IMR-90 (cell line): ENCODE measurements at regions not wholly inside any gene's neighbourhood (a gene's known extent, or its start where the extent isn't known, plus 50 kb on each side); places are given as distances from the start of the nearest gene placed in this dataset.

Source experiments
- ATAC-seq: fragments of 200-7000 bp; cut with Tn5 transposase; 2 replicates; pipeline ENCODE4 v1.9.1; 2020; ENCODE audit warnings: low read depth, mild to moderate bottlenecking, moderate library complexity
- BruUV-seq: library from RNA; stranded (reverse); fragments of 400-500 nt; replicated peaks from 2 replicates; lab custom pipeline; 2021; lab: Mats Ljungman, UMichigan
- CTCF ChIA-PET: fragments of 300-600 bp; formaldehyde crosslinking; extraction: SDS; loops from one replicate; lab custom pipeline; 2021; ENCODE audit warnings: antibody characterized with exemption; lab: Yijun Ruan, JAX
- POLR2A ChIA-PET: fragments of 300-600 bp; sonication (Branson Sonifier 250); formaldehyde crosslinking; loops from one replicate; lab custom pipeline; 2022; ENCODE audit warnings: antibody characterized with exemption; ENCODE audit not compliant: unreplicated experiment; lab: Charles Lee
- DNase-seq: peaks from one replicate; pipeline ENCODE4 v3.0.0; 2013
- H2AFZ ChIP-seq: replicated peaks from 2 replicates; pipeline ENCODE3; 2013; ENCODE audit warnings: low read length, mild to moderate bottlenecking; ENCODE audit not compliant: poor library complexity
- H2AK5ac ChIP-seq: 2 replicates; pipeline ENCODE4 v1.6.1; 2013; ENCODE audit warnings: low read depth, low read length, inconsistent platforms
- H2AK9ac ChIP-seq: replicated peaks from 2 replicates; pipeline ENCODE3; 2013; ENCODE audit warnings: mild to moderate bottlenecking, low read depth, low read length, moderate library complexity; ENCODE audit not compliant: poor library complexity
- H2BK120ac ChIP-seq: 2 replicates; pipeline ENCODE4 v1.6.1; 2013; ENCODE audit warnings: low read depth, low read length, inconsistent platforms
- H2BK15ac ChIP-seq: 3 replicates; pipeline ENCODE4 v1.6.1; 2013; ENCODE audit warnings: low read depth, low read length, inconsistent platforms
- H2BK20ac ChIP-seq: 2 replicates; pipeline ENCODE4 v1.6.1; 2013; ENCODE audit warnings: low read depth, mild to moderate bottlenecking, inconsistent platforms, low read length, moderate library complexity
- H2BK5ac ChIP-seq: 2 replicates; pipeline ENCODE4 v1.6.1; 2013; ENCODE audit warnings: mild to moderate bottlenecking, low read depth, low read length, inconsistent platforms; ENCODE audit not compliant: poor library complexity, severe bottlenecking
- H3K14ac ChIP-seq: replicated peaks from 2 replicates; pipeline ENCODE4 v1.6.1; 2013; ENCODE audit warnings: low read depth, low read length, inconsistent platforms
- H3K18ac ChIP-seq: 2 replicates; pipeline ENCODE4 v1.6.1; 2013; ENCODE audit warnings: low read depth, low read length, control low read depth
- H3K23ac ChIP-seq: 2 replicates; pipeline ENCODE4 v1.6.1; 2013; ENCODE audit warnings: low read depth, low read length, inconsistent platforms
- H3K27ac ChIP-seq: 2 replicates; pipeline ENCODE4 v1.5.1; 2013; ENCODE audit warnings: mild to moderate bottlenecking, control low read depth, low read length; ENCODE audit not compliant: insufficient read depth
- H3K27me3 ChIP-seq: 2 replicates; pipeline ENCODE4 v1.6.1; 2013; ENCODE audit warnings: low read length; ENCODE audit not compliant: control insufficient read depth, insufficient read depth
- H3K36me3 ChIP-seq: 2 replicates; pipeline ENCODE4 v1.6.1; 2013; ENCODE audit warnings: low read length, mixed read lengths; ENCODE audit not compliant: control insufficient read depth, insufficient read depth
- H3K4ac ChIP-seq: 2 replicates; pipeline ENCODE4 v1.6.1; 2013; ENCODE audit warnings: low read depth, low read length, inconsistent platforms
- H3K4me1 ChIP-seq: 2 replicates; pipeline ENCODE4 v1.6.1; 2013; ENCODE audit warnings: low read length, mixed read lengths; ENCODE audit not compliant: control insufficient read depth, insufficient read depth
- H3K4me2 ChIP-seq: 2 replicates; pipeline ENCODE4 v1.6.1; 2013; ENCODE audit warnings: low read depth, mild to moderate bottlenecking, control low read depth, low read length, moderate library complexity
- H3K4me3 ChIP-seq: 2 replicates; pipeline ENCODE4 v1.5.1; 2013; ENCODE audit warnings: low read depth, mild to moderate bottlenecking, control low read depth, low read length, moderate library complexity; ENCODE audit not compliant: insufficient read depth
- H3K56ac ChIP-seq: 2 replicates; pipeline ENCODE4 v1.6.1; 2013; ENCODE audit warnings: low read length, inconsistent platforms; ENCODE audit not compliant: insufficient read depth; ENCODE audit errors: extremely low read depth
- H3K79me1 ChIP-seq, 2 experiments: 2 replicates each; pipeline ENCODE4 v1.6.1; 2013; ENCODE audit warnings: low read length in 2 of 2, inconsistent platforms in 1 of 2, low read depth in 1 of 2
- H3K9ac ChIP-seq: 2 replicates; pipeline ENCODE4 v1.6.1; 2013; ENCODE audit warnings: low read depth, low read length, control low read depth
- H3K9me1 ChIP-seq: 2 replicates; pipeline ENCODE4 v1.6.1; 2013; ENCODE audit warnings: low read length, inconsistent platforms; ENCODE audit not compliant: insufficient read depth
- H3K9me3 ChIP-seq: 2 replicates; pipeline ENCODE4 v1.6.1; 2013; ENCODE audit warnings: low read length; ENCODE audit not compliant: control insufficient read depth, insufficient read depth
- H4K20me1 ChIP-seq: 2 replicates; pipeline ENCODE4 v1.6.1; 2013; ENCODE audit warnings: low read length, inconsistent platforms; ENCODE audit not compliant: insufficient read depth
- H4K5ac ChIP-seq: 2 replicates; pipeline ENCODE4 v1.6.1; 2013; ENCODE audit warnings: mild to moderate bottlenecking, low read depth, low read length, control low read depth
- H4K8ac ChIP-seq, 2 experiments: 2 replicates each; pipeline ENCODE4 v1.6.1; 2013; ENCODE audit warnings: low read depth in 2 of 2, low read length in 2 of 2, control low read depth in 1 of 2, inconsistent platforms in 1 of 2
- H4K91ac ChIP-seq: 2 replicates; pipeline ENCODE4 v1.6.1; 2013; ENCODE audit warnings: low read depth, low read length, inconsistent platforms; ENCODE audit not compliant: insufficient read depth
- BHLHE40 ChIP-seq: fragments of 150-350 bp; IDR thresholded peaks from 2 replicates; pipeline ENCODE4 v1.6.1; 2016; ENCODE audit warnings: mild to moderate bottlenecking, low read depth, low read length
- CEBPB ChIP-seq: IDR thresholded peaks from 2 replicates; pipeline ENCODE4 v1.6.1; 2012; ENCODE audit warnings: low read depth, low read length, improper control_type of control experiment
- CHD1 ChIP-seq: IDR thresholded peaks from 2 replicates; pipeline ENCODE4 v1.6.1; 2012; ENCODE audit warnings: low read depth, low read length, improper control_type of control experiment
- FOS ChIP-seq: fragments of 150-350 bp; IDR thresholded peaks from 2 replicates; pipeline ENCODE4 v1.6.1; 2016; ENCODE audit warnings: low read depth, low read length
- MAFK ChIP-seq: IDR thresholded peaks from 2 replicates; pipeline ENCODE4 v1.6.1; 2012; ENCODE audit warnings: low read depth, low read length, improper control_type of control experiment
- NFE2L2 ChIP-seq: fragments of 150-350 bp; IDR thresholded peaks from 2 replicates; pipeline ENCODE4 v1.6.1; 2016; ENCODE audit warnings: low read depth, mild to moderate bottlenecking, low read length
- POLR2A ChIP-seq: IDR thresholded peaks from 2 replicates; pipeline ENCODE4 v1.6.1; 2012; ENCODE audit warnings: mild to moderate bottlenecking, low read depth, low read length
- RCOR1 ChIP-seq: IDR thresholded peaks from 2 replicates; pipeline ENCODE4 v1.6.1; 2012; ENCODE audit warnings: mild to moderate bottlenecking, low read length, improper control_type of control experiment; ENCODE audit not compliant: insufficient replicate concordance
- RFX5 ChIP-seq: IDR thresholded peaks from 2 replicates; pipeline ENCODE4 v1.8.0; 2012; ENCODE audit warnings: low read depth, mild to moderate bottlenecking, low read length, moderate library complexity
- SMC3 ChIP-seq: fragments of 150-350 bp; IDR thresholded peaks from 2 replicates; pipeline ENCODE4 v1.6.1; 2016; ENCODE audit warnings: low read depth, mild to moderate bottlenecking, antibody characterized with exemption, low read length, moderate library complexity
- WGBS, 2 experiments: methylation state at CpG; one replicate each; pipeline versions ENCODE4 v1.1.5 to v1.1.7; 2013; ENCODE audit warnings: missing lambda C conversion rate in 2 of 2; ENCODE audit not compliant: insufficient read length in 1 of 2; ENCODE audit errors: extremely low coverage in 2 of 2; 5-methylcytosine and 5-hydroxymethylcytosine counted together
- dilution Hi-C: fragments of 300-500 bp; cut with HindIII; formaldehyde crosslinking; loops from one replicate; pipeline ENCODE4 v1.14.3; 2018; ENCODE audit warnings: low sequenced_read_pairs; ENCODE audit not compliant: unreplicated experiment
- in situ Hi-C: fragments of 300-500 bp; cut with MboI; formaldehyde crosslinking; loops from 3 replicates; pipeline ENCODE4 v1.14.3; 2019; ENCODE audit warnings: low sequenced_read_pairs, inconsistent platforms, mixed read lengths
- intact Hi-C: fragments of 100-400 bp; cut with micrococcal nuclease; formaldehyde crosslinking; loops from 2 replicates; pipeline ENCODE4 v1.10.0; 2022
- TF ChIP-seq, protein P1 (sequence below): fragments of 150-350 bp; IDR thresholded peaks from 2 replicates; pipeline ENCODE4 v1.6.1; 2017; ENCODE audit warnings: mild to moderate bottlenecking, antibody characterized with exemption, low read length, low read depth
- TF ChIP-seq, protein P2 (sequence below): conservative IDR thresholded peaks from 2 replicates; pipeline ENCODE4 v1.5.1; 2012; ENCODE audit warnings: mild to moderate bottlenecking, low read depth, low read length, improper control_type of control experiment
- TF ChIP-seq, protein P3 (sequence below): fragments of 150-350 bp; IDR thresholded peaks from 2 replicates; pipeline ENCODE4 v1.6.1; 2016; ENCODE audit warnings: low read depth, mild to moderate bottlenecking, low read length, moderate library complexity, borderline replicate concordance

DNA sequence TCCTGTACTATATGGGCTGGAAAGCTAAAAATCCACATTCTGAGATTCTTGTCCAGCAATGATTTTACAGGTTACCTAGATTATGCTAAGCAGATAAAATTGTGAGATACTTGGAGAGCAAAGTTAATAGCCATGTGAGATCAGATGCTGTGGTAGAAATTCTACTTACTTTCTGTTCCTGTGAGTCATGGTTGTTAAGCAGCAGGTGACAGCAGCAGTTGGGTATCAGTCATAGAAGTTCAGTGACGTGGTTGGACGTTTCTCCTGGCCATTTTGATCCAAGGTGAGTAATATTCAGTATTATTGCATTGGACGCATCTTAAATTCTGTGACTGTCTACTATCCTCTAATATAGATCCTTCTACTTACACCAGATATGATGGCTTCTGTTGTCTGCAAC, 524.5 kb downstream of the TMEM38B start:
- H4K20me1 ChIP-seq: no peaks in the 10 kb centered on the region
- no peak overlapping the region for H2BK120ac ChIP-seq
- no peak overlapping the region for H3K4me2 ChIP-seq
- no peaks in the 10 kb centered on the region for H3K9me1 ChIP-seq
- H3K9me3 ChIP-seq: no peaks in the 10 kb centered on the region
- CTCF ChIA-PET: no interaction called here
- dilution Hi-C loops (no loop called here), intact Hi-C loops (no loop called here), in situ Hi-C loops (no loop called here)
- no TSS peak for BruUV-seq
- no peak overlapping the region for H3K4ac ChIP-seq
- H2AFZ ChIP-seq: no peak overlapping the region
- ATAC-seq (no peak), DNase-seq (no peak)
- H3K56ac ChIP-seq: no peak overlapping the region
- no peak overlapping the region for H4K8ac ChIP-seq
- no peak overlapping the region for H3K14ac ChIP-seq
- H2BK5ac ChIP-seq: no peak overlapping the region
- H3K9ac ChIP-seq: no peak overlapping the region
- POLR2A ChIA-PET: no interaction called here
- no peaks in the 10 kb centered on the region for H3K4me1 ChIP-seq
- no peak overlapping the region for H4K91ac ChIP-seq
- no peak overlapping the region for H3K27ac ChIP-seq
- no peak overlapping the region for H3K23ac ChIP-seq
- H2BK20ac ChIP-seq: no peak overlapping the region
- H2AK9ac ChIP-seq: no peak overlapping the region
- H2AK5ac ChIP-seq: no peak overlapping the region
- no peak overlapping the region for H3K18ac ChIP-seq
- H3K4me3 ChIP-seq: no peak overlapping the region
- H4K5ac ChIP-seq: no peak overlapping the region
- WGBS, 2 experiments: no CpG with 5 or more reads among the region's 3 CpGs
- no peaks in the 10 kb centered on the region for H3K79me1 ChIP-seq
- no peaks in the 10 kb centered on the region for H3K27me3 ChIP-seq
- no peaks in the 10 kb centered on the region for H3K36me3 ChIP-seq
- no peak overlapping the region for H2BK15ac ChIP-seq
- TF ChIP-seq MAFK (no peak), BHLHE40 (no peak), CEBPB (no peak), FOS (no peak), SMC3 (no peak), CHD1 (no peak), RFX5 (no peak), RCOR1 (no peak), POLR2A (no peak), NFE2L2 (no peak)
- TF ChIP-seq, protein P1, sequence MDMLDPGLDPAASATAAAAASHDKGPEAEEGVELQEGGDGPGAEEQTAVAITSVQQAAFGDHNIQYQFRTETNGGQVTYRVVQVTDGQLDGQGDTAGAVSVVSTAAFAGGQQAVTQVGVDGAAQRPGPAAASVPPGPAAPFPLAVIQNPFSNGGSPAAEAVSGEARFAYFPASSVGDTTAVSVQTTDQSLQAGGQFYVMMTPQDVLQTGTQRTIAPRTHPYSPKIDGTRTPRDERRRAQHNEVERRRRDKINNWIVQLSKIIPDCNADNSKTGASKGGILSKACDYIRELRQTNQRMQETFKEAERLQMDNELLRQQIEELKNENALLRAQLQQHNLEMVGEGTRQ: no peak
- TF ChIP-seq, protein P2, sequence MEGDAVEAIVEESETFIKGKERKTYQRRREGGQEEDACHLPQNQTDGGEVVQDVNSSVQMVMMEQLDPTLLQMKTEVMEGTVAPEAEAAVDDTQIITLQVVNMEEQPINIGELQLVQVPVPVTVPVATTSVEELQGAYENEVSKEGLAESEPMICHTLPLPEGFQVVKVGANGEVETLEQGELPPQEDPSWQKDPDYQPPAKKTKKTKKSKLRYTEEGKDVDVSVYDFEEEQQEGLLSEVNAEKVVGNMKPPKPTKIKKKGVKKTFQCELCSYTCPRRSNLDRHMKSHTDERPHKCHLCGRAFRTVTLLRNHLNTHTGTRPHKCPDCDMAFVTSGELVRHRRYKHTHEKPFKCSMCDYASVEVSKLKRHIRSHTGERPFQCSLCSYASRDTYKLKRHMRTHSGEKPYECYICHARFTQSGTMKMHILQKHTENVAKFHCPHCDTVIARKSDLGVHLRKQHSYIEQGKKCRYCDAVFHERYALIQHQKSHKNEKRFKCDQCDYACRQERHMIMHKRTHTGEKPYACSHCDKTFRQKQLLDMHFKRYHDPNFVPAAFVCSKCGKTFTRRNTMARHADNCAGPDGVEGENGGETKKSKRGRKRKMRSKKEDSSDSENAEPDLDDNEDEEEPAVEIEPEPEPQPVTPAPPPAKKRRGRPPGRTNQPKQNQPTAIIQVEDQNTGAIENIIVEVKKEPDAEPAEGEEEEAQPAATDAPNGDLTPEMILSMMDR: no peak
- TF ChIP-seq, protein P3, sequence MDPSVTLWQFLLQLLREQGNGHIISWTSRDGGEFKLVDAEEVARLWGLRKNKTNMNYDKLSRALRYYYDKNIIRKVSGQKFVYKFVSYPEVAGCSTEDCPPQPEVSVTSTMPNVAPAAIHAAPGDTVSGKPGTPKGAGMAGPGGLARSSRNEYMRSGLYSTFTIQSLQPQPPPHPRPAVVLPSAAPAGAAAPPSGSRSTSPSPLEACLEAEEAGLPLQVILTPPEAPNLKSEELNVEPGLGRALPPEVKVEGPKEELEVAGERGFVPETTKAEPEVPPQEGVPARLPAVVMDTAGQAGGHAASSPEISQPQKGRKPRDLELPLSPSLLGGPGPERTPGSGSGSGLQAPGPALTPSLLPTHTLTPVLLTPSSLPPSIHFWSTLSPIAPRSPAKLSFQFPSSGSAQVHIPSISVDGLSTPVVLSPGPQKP: no peak
